GM18511 (cell line): ENCODE measurements at regions not wholly inside any gene's neighbourhood (a gene's known extent, or its start where the extent isn't known, plus 50 kb on each side); places are given as distances from the start of the nearest gene placed in this dataset.
"Not testable (repeated sequence)": the region's sequence is repeated elsewhere in the genome, so short reads cannot be mapped to it uniquely, and the experiment has no call there.

ENCODE experiments used
- ATAC-seq: cut with Tn5 transposase; IDR thresholded peaks from one replicate; pipeline ENCODE4 v1.9.1; 2021; ENCODE audit warnings: mild to moderate bottlenecking, moderate library complexity; ENCODE audit not compliant: unreplicated experiment

GRCh38 chr2:137879121-137879520 lies 85.2 kb upstream of the HNMT start:
- ATAC-seq = no peak

GRCh38 chr2:137881711-137882110 lies 82.6 kb upstream of the HNMT start:
- ATAC-seq = no peak

DNA sequence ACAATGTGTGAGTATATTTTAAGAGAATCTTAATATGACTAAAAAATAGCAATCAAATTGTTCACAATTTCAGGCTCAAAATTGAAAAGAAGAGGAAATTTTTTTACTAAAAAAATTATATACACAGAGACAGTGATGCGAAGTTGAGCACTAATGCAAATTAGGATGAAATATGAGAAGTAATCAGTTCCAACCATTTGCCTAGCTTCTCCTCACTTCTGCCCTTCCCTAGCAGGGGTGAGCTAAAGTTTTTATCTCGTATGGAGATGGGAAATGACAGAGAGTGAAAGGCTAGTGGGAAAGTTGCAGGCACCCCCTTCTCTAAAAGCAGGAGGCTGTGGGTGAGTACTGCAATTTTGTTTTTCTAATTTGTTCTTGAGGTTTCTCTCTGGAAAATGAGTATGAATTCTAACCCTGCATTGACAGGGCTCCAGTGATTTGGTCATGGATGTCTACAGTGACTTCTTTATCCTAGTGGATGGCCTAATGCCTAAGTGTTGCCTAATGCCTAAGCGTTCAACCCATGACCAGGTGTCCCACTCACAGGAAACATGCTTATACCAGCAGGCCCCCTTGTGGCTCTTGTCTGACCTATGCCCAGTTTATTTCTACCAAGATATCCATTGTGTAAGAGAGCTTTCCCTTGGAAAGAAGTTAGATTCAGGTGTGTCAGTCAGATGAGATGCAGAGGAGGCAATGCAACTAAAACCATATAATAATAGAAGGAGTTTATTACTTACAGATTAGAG lies 78.0 kb upstream of the HNMT start:
- ATAC-seq = no peak

DNA sequence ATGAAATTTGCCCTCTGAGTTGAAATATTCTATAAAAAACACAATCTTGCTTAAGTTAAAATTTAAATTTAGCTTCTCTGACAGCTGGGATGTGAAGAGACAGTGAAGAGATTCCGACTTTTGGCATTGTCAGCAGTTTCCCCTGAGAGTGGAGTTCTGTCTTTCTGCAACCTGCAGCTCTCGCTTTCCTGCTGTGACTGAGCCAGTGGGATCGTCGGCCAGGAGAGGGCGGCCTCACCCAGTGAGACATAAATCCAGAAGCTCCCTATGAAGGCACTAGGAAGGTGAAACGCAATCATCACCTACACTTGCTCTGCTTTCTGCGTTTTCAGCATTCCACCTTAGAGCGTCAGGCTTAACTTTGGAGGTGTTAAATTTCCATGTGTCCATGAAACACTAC lies 75.4 kb upstream of the HNMT start:
- no peak for ATAC-seq

DNA sequence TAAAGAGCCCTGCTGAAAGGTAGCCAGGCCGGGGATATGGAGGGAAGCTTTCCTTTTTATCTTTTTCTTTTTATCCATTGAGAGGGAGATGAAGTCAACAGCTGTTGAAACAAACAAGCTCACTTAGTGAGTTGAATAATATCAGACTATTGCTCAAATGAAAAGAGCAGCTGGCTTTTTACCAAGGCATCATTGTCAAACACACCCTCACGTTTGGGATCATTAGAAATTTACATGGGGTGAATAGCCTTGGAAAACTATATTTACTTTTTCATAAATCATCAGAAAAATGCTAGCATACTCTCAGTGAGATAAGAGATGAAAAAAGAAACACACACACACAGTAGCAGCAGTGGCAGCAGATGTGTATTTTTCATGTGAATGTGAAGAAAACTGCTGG lies 71.5 kb upstream of the HNMT start:
- ATAC-seq = no peak

DNA sequence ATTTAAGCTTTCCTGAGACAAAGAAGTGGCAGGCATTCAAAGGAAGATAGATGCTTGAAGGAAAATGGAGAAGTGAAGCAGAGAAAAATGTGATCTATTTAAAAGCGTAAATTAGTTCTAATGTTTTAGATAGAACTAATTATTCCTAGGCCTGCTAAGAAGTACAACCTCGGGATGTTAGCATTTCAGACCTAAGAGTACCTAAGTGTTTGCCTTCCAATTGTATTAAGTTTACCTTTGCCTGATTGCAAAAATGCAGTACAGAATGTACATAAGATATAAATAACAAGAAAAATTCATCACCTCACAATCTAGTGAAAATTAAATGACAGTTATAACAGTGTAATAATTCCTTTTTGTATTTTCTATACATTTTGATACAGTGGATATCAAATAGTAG lies 71.1 kb upstream of the HNMT start:
- no peak for ATAC-seq

GRCh38 chr2:137896467-137896866 lies 67.8 kb upstream of the HNMT start:
- ATAC-seq = no peak

GRCh38 chr2:137897082-137897481 lies 67.2 kb upstream of the HNMT start:
- ATAC-seq = no peak

- no peak for ATAC-seq
Observed at GRCh38 chr2:137900421-137901141, 63.7 kb upstream of the HNMT start.

GRCh38 chr2:137910641-137911040 lies 53.6 kb upstream of the HNMT start:
- no peak for ATAC-seq

- ATAC-seq = no peak
Observed at GRCh38 chr2:137912371-137912770, 51.9 kb upstream of the HNMT start.

GRCh38 chr2:137913169-137913568 lies 51.1 kb upstream of the HNMT start:
- ATAC-seq = no peak

DNA sequence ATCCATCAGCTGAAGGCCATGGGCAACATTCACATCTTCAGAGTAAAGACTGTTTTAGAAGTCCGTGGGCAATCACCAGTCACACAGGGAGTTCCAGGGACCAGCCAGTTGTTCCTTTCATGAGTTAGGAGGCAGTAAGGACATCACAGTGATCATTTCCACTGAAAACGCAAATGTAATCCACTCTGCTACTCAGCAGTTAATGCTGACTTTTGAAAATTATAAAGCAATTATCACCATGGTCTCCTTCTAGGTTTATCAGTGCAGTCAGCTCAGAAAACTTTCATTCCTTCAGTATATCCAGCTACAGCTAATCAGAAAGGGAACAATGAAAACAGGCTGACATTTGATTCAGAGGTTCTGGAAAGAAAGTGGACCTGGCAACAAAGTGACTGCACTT lies 50.6 kb upstream of the HNMT start:
- ATAC-seq = not testable (repeated sequence)
